Epithelial cell of proximal tubule (primary cell): ENCODE measurements at regions not wholly inside any gene's neighbourhood (a gene's known extent, or its start where the extent isn't known, plus 50 kb on each side); places are given as distances from the start of the nearest gene placed in this dataset.

Source experiments
- DNase-seq: peaks from one replicate; pipeline ENCODE4 v3.0.0-alpha.2; 2011; ENCODE audit warnings: low read depth
- H3K4me3 ChIP-seq: 2 replicates; pipeline ENCODE4 v1.5.1; 2011; ENCODE audit warnings: low read depth, mild to moderate bottlenecking, low read length
- TF ChIP-seq, protein P1 (sequence below): conservative IDR thresholded peaks from 2 replicates; pipeline ENCODE4 v1.5.1; 2012; ENCODE audit warnings: low read depth, mild to moderate bottlenecking, low read length

GRCh38 chr6:146865756-146866379 lies 267.1 kb downstream of the ADGB start:
- no peak for DNase-seq
- TF ChIP-seq, protein P1, sequence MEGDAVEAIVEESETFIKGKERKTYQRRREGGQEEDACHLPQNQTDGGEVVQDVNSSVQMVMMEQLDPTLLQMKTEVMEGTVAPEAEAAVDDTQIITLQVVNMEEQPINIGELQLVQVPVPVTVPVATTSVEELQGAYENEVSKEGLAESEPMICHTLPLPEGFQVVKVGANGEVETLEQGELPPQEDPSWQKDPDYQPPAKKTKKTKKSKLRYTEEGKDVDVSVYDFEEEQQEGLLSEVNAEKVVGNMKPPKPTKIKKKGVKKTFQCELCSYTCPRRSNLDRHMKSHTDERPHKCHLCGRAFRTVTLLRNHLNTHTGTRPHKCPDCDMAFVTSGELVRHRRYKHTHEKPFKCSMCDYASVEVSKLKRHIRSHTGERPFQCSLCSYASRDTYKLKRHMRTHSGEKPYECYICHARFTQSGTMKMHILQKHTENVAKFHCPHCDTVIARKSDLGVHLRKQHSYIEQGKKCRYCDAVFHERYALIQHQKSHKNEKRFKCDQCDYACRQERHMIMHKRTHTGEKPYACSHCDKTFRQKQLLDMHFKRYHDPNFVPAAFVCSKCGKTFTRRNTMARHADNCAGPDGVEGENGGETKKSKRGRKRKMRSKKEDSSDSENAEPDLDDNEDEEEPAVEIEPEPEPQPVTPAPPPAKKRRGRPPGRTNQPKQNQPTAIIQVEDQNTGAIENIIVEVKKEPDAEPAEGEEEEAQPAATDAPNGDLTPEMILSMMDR, result no peak
- no peak overlapping the region for H3K4me3 ChIP-seq

GRCh38 chr6:146866731-146867414 lies 268.1 kb downstream of the ADGB start:
- no peak overlapping the region for H3K4me3 ChIP-seq
- TF ChIP-seq, protein P1, result no peak
- DNase-seq, result no peak

GRCh38 chr6:146868671-146869209 lies 270.0 kb downstream of the ADGB start:
- DNase-seq, result no peak
- TF ChIP-seq, protein P1, result no peak
- no peak overlapping the region for H3K4me3 ChIP-seq

DNA sequence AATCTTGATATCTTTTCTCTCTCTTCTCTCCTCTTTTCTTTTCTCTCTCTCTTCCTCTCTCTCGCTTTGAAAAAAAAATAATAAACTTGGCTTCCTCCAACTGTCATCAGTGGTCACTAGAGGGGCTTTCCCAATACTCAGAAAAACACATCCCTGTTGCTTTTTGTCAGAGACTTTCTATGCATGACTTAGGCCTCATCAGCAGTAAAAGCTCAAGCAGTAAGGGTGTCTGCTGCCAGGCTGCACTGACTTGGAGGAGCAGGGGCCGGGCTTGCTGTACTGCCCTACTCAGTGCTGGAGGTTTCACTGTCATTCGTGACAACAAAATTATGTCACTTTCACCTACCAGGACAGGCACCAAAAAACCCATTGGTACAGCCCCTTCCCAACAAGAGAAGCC lies 272.0 kb downstream of the ADGB start:
- TF ChIP-seq, protein P1, result no peak
- H3K4me3 ChIP-seq, result no peak overlapping the region
- DNase-seq, result no peak

GRCh38 chr6:146871611-146872425 lies 273.0 kb downstream of the ADGB start:
- TF ChIP-seq, protein P1, result no peak
- DNase-seq, result no peak
- no peak overlapping the region for H3K4me3 ChIP-seq

GRCh38 chr6:146872426-146872785 lies 273.6 kb downstream of the ADGB start:
- no peak overlapping the region for H3K4me3 ChIP-seq
- no peak for DNase-seq
- TF ChIP-seq, protein P1, result no peak
